ENCODE measurements at regions not wholly inside any gene's neighbourhood (a gene's known extent, or its start where the extent isn't known, plus 50 kb on each side); places are given as distances from the start of the nearest gene placed in this dataset.

GRCh38 chr5:2851895-2852294 is 100.4 kb upstream of the IRX2 start:
- TF ChIP-seq, protein P1, sequence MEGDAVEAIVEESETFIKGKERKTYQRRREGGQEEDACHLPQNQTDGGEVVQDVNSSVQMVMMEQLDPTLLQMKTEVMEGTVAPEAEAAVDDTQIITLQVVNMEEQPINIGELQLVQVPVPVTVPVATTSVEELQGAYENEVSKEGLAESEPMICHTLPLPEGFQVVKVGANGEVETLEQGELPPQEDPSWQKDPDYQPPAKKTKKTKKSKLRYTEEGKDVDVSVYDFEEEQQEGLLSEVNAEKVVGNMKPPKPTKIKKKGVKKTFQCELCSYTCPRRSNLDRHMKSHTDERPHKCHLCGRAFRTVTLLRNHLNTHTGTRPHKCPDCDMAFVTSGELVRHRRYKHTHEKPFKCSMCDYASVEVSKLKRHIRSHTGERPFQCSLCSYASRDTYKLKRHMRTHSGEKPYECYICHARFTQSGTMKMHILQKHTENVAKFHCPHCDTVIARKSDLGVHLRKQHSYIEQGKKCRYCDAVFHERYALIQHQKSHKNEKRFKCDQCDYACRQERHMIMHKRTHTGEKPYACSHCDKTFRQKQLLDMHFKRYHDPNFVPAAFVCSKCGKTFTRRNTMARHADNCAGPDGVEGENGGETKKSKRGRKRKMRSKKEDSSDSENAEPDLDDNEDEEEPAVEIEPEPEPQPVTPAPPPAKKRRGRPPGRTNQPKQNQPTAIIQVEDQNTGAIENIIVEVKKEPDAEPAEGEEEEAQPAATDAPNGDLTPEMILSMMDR (IDR thresholded peaks at IDR 0.05; ENCODE audit: insufficient read depth, low read depth, low read length), result no peak
- Histone ChIP-seq H3K27me3 (ENCODE audit: control insufficient read depth, insufficient read depth, low read length) (no peaks in the 10 kb centered on the region), H3K4me3 (ENCODE audit: low read depth, low read length) (no peak overlapping the region), H3K36me3 (ENCODE audit: control insufficient read depth, insufficient read depth, low read length) (no peaks in the 10 kb centered on the region)
- ChIA-PET POLR2A (no interaction called here), CTCF (no interaction called here)
- no peak for DNase-seq (ENCODE audit: low read depth)

GRCh38 chr5:2849429-2849828 is 98.0 kb upstream of the IRX2 start:
- CTCF ChIA-PET, result no interaction called here
- DNase-seq (ENCODE audit: low read depth), result no peak
- POLR2A ChIA-PET, result no interaction called here
- H3K27me3 ChIP-seq (ENCODE audit: control insufficient read depth, insufficient read depth, low read length), result no peaks in the 10 kb centered on the region
- no peak overlapping the region for H3K4me3 ChIP-seq (ENCODE audit: low read depth, low read length)
- no peaks in the 10 kb centered on the region for H3K36me3 ChIP-seq (ENCODE audit: control insufficient read depth, insufficient read depth, low read length)
- TF ChIP-seq, protein P1 (IDR thresholded peaks at IDR 0.05; ENCODE audit: insufficient read depth, low read depth, low read length), result no peak

- POLR2A ChIA-PET, result no interaction called here
- CTCF ChIA-PET, result no interaction called here
- H3K4me3 ChIP-seq (ENCODE audit: low read depth, low read length), result no peak overlapping the region
- TF ChIP-seq, protein P1 (IDR thresholded peaks at IDR 0.05; ENCODE audit: insufficient read depth, low read depth, low read length), result 0 out of 2 replicates have a peak, but pooled peaks have one; percentile 23
- no peaks in the 10 kb centered on the region for H3K36me3 ChIP-seq (ENCODE audit: control insufficient read depth, insufficient read depth, low read length)
- no peaks in the 10 kb centered on the region for H3K27me3 ChIP-seq (ENCODE audit: control insufficient read depth, insufficient read depth, low read length)
- DNase-seq (ENCODE audit: low read depth), result no peak
Measured at GRCh38 chr5:2848619-2849018, 97.1 kb upstream of the IRX2 start.

- no peak for DNase-seq (ENCODE audit: low read depth)
- POLR2A ChIA-PET, result no interaction called here
- Histone ChIP-seq H3K4me3 (ENCODE audit: low read depth, low read length) (no peak overlapping the region), H3K36me3 (ENCODE audit: control insufficient read depth, insufficient read depth, low read length) (no peaks in the 10 kb centered on the region), H3K27me3 (ENCODE audit: control insufficient read depth, insufficient read depth, low read length) (no peaks in the 10 kb centered on the region)
- TF ChIP-seq, protein P1 (IDR thresholded peaks at IDR 0.05; ENCODE audit: insufficient read depth, low read depth, low read length), result no peak
- CTCF ChIA-PET, result no interaction called here
Measured at GRCh38 chr5:2847608-2848007, 96.1 kb upstream of the IRX2 start.

GRCh38 chr5:2841208-2841607 is 89.7 kb upstream of the IRX2 start:
- POLR2A ChIA-PET, result no interaction called here

More at GRCh38 chr5:2841208-2841607, 89.7 kb upstream of the IRX2 start:
- Histone ChIP-seq H3K27me3 (ENCODE audit: control insufficient read depth, insufficient read depth, low read length) (no peaks in the 10 kb centered on the region), H3K36me3 (ENCODE audit: control insufficient read depth, insufficient read depth, low read length) (no peaks in the 10 kb centered on the region), H3K4me3 (ENCODE audit: low read depth, low read length) (no peak overlapping the region)
- CTCF ChIA-PET, result no interaction called here
- TF ChIP-seq, protein P1 (IDR thresholded peaks at IDR 0.05; ENCODE audit: insufficient read depth, low read depth, low read length), result no peak
- no peak for DNase-seq (ENCODE audit: low read depth)
